Right lobe of liver (tissue), 6 donors: ENCODE measurements at regions not wholly inside any gene's neighbourhood (a gene's known extent, or its start where the extent isn't known, plus 50 kb on each side); places are given as distances from the start of the nearest gene placed in this dataset.

Source experiments
- ATAC-seq, 4 donors: fragments of 200-7000 bp; cut with Tn5 transposase; one replicate each; pipeline ENCODE4 v1.9.1; 2020; ENCODE audit warnings: mild to moderate bottlenecking in 4 of 4, moderate library complexity in 4 of 4
- DNase-seq, 3 donors: peaks; one replicate each; pipeline ENCODE4 v3.0.0-alpha.2; 2020
- H3K27ac ChIP-seq, 3 donors: fragments of 200-600 bp; one replicate each; pipeline ENCODE4 v1.8.0; 2022
- H3K27me3 ChIP-seq, 2 donors: fragments of 200-600 bp; one replicate each; pipeline ENCODE4 v1.8.0; 2022
- H3K36me3 ChIP-seq, 4 donors: fragments of 200-600 bp; sonication (generic) in 1 of 4; one replicate each; pipeline versions ENCODE4 v1.5.1 to v1.8.0; 2017 to 2022; ENCODE audit warnings: control low read depth in 1 of 4
- H3K4me1 ChIP-seq, 4 donors: fragments of 200-600 bp; sonication (generic) in 1 of 4; one replicate each; pipeline versions ENCODE4 v1.5.1 to v1.8.0; 2017 to 2022; ENCODE audit warnings: control low read depth in 1 of 4
- H3K4me3 ChIP-seq, 3 donors: fragments of 200-600 bp; one replicate each; pipeline ENCODE4 v1.8.0; 2022
- H3K9me3 ChIP-seq, 4 donors: fragments of 200-600 bp; sonication (generic) in 1 of 4; one replicate each; pipeline versions ENCODE4 v1.5.1 to v1.8.0; 2017 to 2022; ENCODE audit warnings: control low read depth in 1 of 4
- POLR2A ChIP-seq: fragments of 450-650 bp; IDR thresholded peaks from one replicate; pipeline ENCODE4 v1.6.1; 2017; ENCODE audit warnings: antibody characterized with exemption, mild to moderate bottlenecking
- WGBS: methylation state at CpG from one replicate; pipeline ENCODE4 v1.1.6; 2018; ENCODE audit warnings: low coverage, low lambda C conversion rate; ENCODE audit not compliant: insufficient coverage; ENCODE audit errors: missing lambda C conversion rate; 5-methylcytosine and 5-hydroxymethylcytosine counted together
- intact Hi-C, 2 donors: fragments of 100-400 bp; cut with DNase I; formaldehyde crosslinking; loops; one replicate each; pipeline versions ENCODE4 v1.11.2 to v1.14.1; 2022
- TF ChIP-seq, protein P1 (sequence below), 4 donors: fragments of 200-600 bp in 3 of 4; fragments of 450-650 bp in 1 of 4; IDR thresholded peaks; one replicate each; pipeline versions ENCODE4 v1.5.1 to v1.8.0; 2016 to 2022; ENCODE audit warnings: antibody characterized with exemption in 4 of 4, mild to moderate bottlenecking in 2 of 4
- donor health status: DM: no; HTN: yes; CAD: no.
- donor health status: DM: no; HTN: no; CAD: no.
- donor health status: DM: no; HTN: no; CAD: no.
- donor health status: DM: no; HTN: yes; CAD: no.
- donor health status: DM: no; HTN: yes; CAD: no.

DNA sequence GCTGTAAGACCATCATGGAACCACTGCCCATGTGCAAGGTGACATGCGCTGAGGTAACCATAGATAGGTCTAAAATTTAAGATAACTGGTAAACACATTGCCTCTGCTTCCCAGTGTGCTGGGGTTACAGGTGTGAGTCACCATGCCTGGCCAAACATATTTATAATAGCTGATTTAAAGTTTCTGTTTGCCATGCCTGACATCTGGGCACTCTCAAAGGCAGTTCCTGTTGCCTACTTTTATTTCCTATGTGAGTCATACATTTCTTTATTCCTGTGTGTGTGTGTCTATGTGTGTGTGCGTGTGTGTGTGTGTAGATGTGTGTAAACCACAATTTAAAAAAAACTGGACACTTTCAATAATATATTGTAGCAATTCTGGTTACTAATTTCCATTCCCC lies 415.2 kb upstream of the NETO1 start:
- Histone ChIP-seq H3K4me1 (no peaks in the 10 kb centered on the region), H3K36me3 (no peaks in the 10 kb centered on the region), H3K4me3 (no peak overlapping the region), H3K27me3 (no peaks in the 10 kb centered on the region), H3K9me3 (no peaks in the 10 kb centered on the region), H3K27ac (no peak overlapping the region)
- TF ChIP-seq, protein P1, sequence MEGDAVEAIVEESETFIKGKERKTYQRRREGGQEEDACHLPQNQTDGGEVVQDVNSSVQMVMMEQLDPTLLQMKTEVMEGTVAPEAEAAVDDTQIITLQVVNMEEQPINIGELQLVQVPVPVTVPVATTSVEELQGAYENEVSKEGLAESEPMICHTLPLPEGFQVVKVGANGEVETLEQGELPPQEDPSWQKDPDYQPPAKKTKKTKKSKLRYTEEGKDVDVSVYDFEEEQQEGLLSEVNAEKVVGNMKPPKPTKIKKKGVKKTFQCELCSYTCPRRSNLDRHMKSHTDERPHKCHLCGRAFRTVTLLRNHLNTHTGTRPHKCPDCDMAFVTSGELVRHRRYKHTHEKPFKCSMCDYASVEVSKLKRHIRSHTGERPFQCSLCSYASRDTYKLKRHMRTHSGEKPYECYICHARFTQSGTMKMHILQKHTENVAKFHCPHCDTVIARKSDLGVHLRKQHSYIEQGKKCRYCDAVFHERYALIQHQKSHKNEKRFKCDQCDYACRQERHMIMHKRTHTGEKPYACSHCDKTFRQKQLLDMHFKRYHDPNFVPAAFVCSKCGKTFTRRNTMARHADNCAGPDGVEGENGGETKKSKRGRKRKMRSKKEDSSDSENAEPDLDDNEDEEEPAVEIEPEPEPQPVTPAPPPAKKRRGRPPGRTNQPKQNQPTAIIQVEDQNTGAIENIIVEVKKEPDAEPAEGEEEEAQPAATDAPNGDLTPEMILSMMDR (IDR thresholded peaks at IDR 0.05): no peak
- no peak for TF ChIP-seq POLR2A
- ATAC-seq (no peak), DNase-seq (no peak)
- intact Hi-C loops: no loop called here
- 73% methylated on average over 1 of the region's 2 CpGs for WGBS

DNA sequence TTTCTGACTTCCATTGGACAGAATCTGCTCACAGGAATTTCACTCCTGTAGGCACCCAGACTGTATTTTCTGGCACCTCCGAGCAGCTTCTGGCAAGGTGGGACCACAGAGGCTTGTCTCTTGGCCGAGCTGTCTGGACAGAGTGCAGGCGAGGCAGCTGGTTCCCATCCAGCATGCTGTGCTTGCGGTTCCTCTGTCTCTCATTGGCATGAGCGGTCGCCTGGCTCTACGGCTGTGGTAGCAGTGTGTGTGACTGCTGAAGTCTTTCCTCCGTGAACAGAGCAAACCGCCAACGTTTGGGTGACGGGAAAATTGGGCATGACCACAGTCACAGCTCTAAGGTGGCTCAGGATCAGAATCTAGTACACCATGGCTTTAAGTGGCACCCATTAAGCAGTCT lies 411.7 kb upstream of the NETO1 start:
- WGBS: no CpG with 5 or more reads among the region's 11 CpGs

DNA sequence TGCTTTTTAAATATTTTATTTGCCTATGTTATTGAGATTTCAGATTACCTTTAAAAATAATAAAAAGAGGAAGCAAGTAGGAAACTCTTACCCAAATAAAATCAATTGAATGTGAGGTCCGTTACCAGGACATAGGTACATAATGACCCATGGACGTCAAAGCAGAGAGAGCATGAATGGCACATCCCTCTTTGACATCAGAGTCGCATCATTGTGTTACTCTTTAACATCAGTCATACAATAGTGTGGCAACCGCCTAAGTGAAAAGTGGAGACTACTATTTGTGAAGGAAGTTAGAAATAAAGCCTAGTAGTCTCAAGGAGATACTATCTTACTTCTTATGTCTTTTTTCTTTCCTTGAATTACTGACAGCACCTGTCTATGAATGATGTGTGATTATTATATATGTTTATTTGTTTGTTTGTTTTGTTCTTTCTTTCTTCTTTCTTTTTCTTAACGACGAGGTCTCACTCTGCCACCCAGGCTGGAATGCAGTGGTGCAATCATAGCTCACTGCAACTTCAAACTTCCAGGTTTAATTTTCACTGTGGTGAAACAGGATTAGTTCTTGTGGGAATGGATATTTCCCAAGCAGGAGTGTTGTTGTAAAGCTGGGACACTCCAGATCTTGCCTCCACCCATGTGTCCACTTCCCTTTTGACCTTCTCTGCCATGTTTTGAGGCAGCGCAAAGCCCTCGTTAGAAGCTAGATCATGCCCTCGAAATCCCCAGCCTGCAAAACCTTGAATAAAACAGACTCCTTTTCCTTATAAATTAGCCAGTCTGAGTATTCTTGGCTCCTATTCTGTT lies 407.2 kb upstream of the NETO1 start:
- 66% methylated on average over 9 of the region's 9 CpGs for WGBS
- ATAC-seq: no peak

More for the DNA sequence above, 411.7 kb upstream of the NETO1 start:
- intact Hi-C loops: no loop called here
- no peak for DNase-seq
- no peak for TF ChIP-seq POLR2A
- TF ChIP-seq, protein P1 (IDR thresholded peaks at IDR 0.05): no peak
- Histone ChIP-seq H3K36me3 (no peaks in the 10 kb centered on the region), H3K9me3 (no peaks in the 10 kb centered on the region), H3K4me1 (no peaks in the 10 kb centered on the region), H3K27me3 (no peaks in the 10 kb centered on the region), H3K4me3 (no peak overlapping the region), H3K27ac (no peak overlapping the region)
- ATAC-seq: no peak

DNA sequence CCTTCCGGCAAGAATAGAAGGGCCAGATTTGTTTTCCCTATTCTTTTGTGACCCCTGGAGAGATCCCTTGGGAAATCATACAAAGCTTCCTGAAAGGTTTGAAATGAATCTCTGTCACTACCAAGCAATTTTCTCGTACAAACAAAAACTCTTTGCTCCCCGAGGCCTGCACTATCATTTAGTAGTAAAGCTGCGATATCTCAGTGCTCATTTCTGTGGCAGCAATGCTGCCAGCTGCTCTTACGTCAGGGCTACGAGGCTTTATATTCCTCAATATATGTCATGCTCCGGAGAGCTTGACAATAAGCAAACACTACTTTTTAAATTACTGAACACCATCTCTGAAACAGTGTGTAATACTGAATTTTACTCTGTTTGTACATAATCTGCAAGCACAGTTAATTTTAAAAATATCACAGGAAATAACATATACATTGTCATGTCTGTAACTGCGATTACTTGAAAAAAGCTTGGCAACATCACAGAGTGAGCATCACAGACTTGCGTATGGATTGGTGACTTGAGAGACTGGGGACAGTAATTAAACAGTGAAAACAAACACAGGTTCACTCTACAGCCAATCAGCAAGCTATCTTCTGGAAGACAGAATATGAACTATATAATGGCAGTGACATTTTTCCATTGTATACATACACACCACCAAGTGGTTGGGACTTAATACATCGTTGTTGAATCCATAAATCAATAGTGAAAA lies 403.3 kb upstream of the NETO1 start:
- ATAC-seq: no peak
- Histone ChIP-seq H3K9me3 (no peaks in the 10 kb centered on the region), H3K27me3 (no peaks in the 10 kb centered on the region), H3K27ac (no peak overlapping the region), H3K4me1 (no peaks in the 10 kb centered on the region), H3K4me3 (no peak overlapping the region), H3K36me3 (no peaks in the 10 kb centered on the region)
- 65% methylated on average over 10 of the region's 10 CpGs for WGBS
- DNase-seq: no peak
- intact Hi-C loops: no loop called here
- no peak for TF ChIP-seq POLR2A
- TF ChIP-seq, protein P1 (IDR thresholded peaks at IDR 0.05): no peak

More for the DNA sequence above, 407.2 kb upstream of the NETO1 start:
- H3K4me3 ChIP-seq: no peak overlapping the region
- no peak overlapping the region for H3K27ac ChIP-seq
- no peaks in the 10 kb centered on the region for H3K27me3 ChIP-seq
- intact Hi-C loops: no loop called here
- DNase-seq: no peak
- H3K4me1 ChIP-seq: no peaks in the 10 kb centered on the region
- H3K9me3 ChIP-seq: no peaks in the 10 kb centered on the region
- TF ChIP-seq, protein P1 (IDR thresholded peaks at IDR 0.05): no peak
- no peak for TF ChIP-seq POLR2A
- H3K36me3 ChIP-seq: no peaks in the 10 kb centered on the region
